Hepatocyte (in vitro differentiated cells): ENCODE measurements at regions not wholly inside any gene's neighbourhood (a gene's known extent, or its start where the extent isn't known, plus 50 kb on each side); places are given as distances from the start of the nearest gene placed in this dataset.
A peak's percentile ranks its signal among the peaks of the same experiment; 100 is the strongest.

Experiments used
- DNase-seq: peaks from one replicate; pipeline ENCODE4 v3.0.0-alpha.2; 2016; ENCODE audit warnings: low spot score
- H2AFZ ChIP-seq: fragments of 200-600 bp; sonication (generic); 2 replicates; pipeline ENCODE4 v1.6.0; 2016; ENCODE audit warnings: antibody characterized with exemption, mild to moderate bottlenecking
- H3K27ac ChIP-seq: fragments of 200-600 bp; sonication (generic); 2 replicates; pipeline ENCODE4 v1.5.1; 2016; ENCODE audit warnings: mild to moderate bottlenecking
- H3K27me3 ChIP-seq: fragments of 200-600 bp; sonication (generic); 2 replicates; pipeline ENCODE4 v1.6.1; 2016
- H3K36me3 ChIP-seq: fragments of 200-600 bp; sonication (generic); replicated peaks from 2 replicates; pipeline ENCODE4 v1.5.1; 2016; ENCODE audit warnings: low read depth; ENCODE audit not compliant: insufficient read depth
- H3K4me1 ChIP-seq: fragments of 200-600 bp; sonication (generic); 2 replicates; pipeline ENCODE4 v1.5.1; 2016; ENCODE audit warnings: mild to moderate bottlenecking, moderate library complexity; ENCODE audit not compliant: insufficient read depth
- H3K4me2 ChIP-seq: fragments of 200-600 bp; sonication (generic); 2 replicates; pipeline ENCODE4 v1.6.0; 2016
- H3K4me3 ChIP-seq: fragments of 200-600 bp; sonication (generic); 2 replicates; pipeline ENCODE4 v1.5.1; 2016; ENCODE audit warnings: mild to moderate bottlenecking
- H3K79me2 ChIP-seq: fragments of 200-600 bp; sonication (generic); 2 replicates; pipeline ENCODE4 v1.6.0; 2017; ENCODE audit warnings: mild to moderate bottlenecking
- H3K9me2 ChIP-seq: fragments of 200-600 bp; sonication (generic); replicated peaks from 2 replicates; pipeline ENCODE4 v1.6.0; 2017; ENCODE audit warnings: mild to moderate bottlenecking; ENCODE audit not compliant: insufficient read depth
- H3K9me3 ChIP-seq: fragments of 200-600 bp; sonication (generic); 2 replicates; pipeline ENCODE4 v1.5.1; 2016; ENCODE audit warnings: low read depth, mild to moderate bottlenecking
- H4K20me1 ChIP-seq: fragments of 200-600 bp; sonication (generic); 2 replicates; pipeline ENCODE4 v1.6.0; 2016; ENCODE audit warnings: mild to moderate bottlenecking; ENCODE audit not compliant: insufficient read depth, poor library complexity, severe bottlenecking
- EZH2 ChIP-seq: fragments of 200-600 bp; sonication (generic); IDR thresholded peaks from 2 replicates; pipeline ENCODE4 v1.6.1; 2016; ENCODE audit warnings: antibody characterized with exemption, mild to moderate bottlenecking, borderline replicate concordance
- EZH2phosphoT487 ChIP-seq: fragments of 200-600 bp; sonication (generic); IDR thresholded peaks from one replicate; pipeline ENCODE4 v1.6.1; 2018; ENCODE audit warnings: antibody characterized with exemption, mild to moderate bottlenecking, low read depth, moderate library complexity; ENCODE audit not compliant: unreplicated experiment, severe bottlenecking
- WGBS: methylation state at CpG from one replicate; pipeline ENCODE4 v1.1.6; 2016; ENCODE audit warnings: low lambda C conversion rate; ENCODE audit errors: missing lambda C conversion rate; 5-methylcytosine and 5-hydroxymethylcytosine counted together
- TF ChIP-seq, protein P1 (sequence below): fragments of 200-600 bp; sonication (generic); IDR thresholded peaks from 2 replicates; pipeline ENCODE4 v1.5.1; 2016; ENCODE audit warnings: antibody characterized with exemption, mild to moderate bottlenecking; ENCODE audit not compliant: poor library complexity

DNA sequence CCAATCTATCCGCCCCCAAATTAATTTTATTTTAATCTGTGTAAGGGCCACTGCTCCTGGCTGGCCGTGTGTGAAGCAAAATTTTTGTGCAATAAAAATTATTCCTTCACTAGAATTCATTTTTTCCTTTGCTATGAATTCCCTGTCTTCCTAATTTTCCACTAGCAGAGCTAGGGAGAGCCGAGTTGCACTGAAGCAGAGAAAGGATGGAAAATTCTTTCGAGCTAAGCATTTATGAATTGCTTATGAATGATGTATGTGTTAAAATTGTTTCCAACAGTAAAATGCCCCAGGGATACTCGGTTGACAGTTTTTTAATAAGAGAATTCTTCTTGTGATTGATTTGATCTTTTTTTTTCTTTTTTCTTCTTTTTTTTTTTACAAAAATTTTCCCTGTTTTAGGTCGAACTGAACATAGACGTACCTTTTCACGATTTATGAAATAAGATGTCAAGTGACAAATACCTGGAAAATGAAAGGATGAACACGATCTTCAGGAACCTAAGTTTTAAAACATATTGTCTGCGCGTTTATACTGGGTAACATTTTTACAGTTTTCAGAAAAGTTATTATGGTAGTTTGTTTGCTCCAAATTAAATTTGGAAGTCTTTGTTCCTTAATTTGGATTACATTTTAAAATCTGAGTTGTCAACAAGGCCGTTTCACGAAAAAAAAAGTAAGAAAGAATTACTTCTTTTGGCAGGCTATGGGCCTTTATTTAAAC is 288.8 kb upstream of the NFE2L3 start:
- no peaks in the 10 kb centered on the region for H4K20me1 ChIP-seq
- H2AFZ ChIP-seq = no peak overlapping the region
- H3K36me3 ChIP-seq = no peaks in the 10 kb centered on the region
- WGBS = 40% methylated on average over 13 of the region's 13 CpGs
- H3K27ac ChIP-seq = no peak overlapping the region
- H3K4me3 ChIP-seq = no peak overlapping the region
- H3K4me2 ChIP-seq = peak overlapping the region; percentile 66
- H3K79me2 ChIP-seq = no peaks in the 10 kb centered on the region
- H3K9me3 ChIP-seq = no peaks in the 10 kb centered on the region
- H3K27me3 ChIP-seq = peaks cover 47% of the 10 kb centered on the region
- no peaks in the 10 kb centered on the region for H3K9me2 ChIP-seq
- H3K4me1 ChIP-seq = peaks cover 7% of the 10 kb centered on the region
- no peak for TF ChIP-seq EZH2
- no peak for TF ChIP-seq EZH2phosphoT487
- TF ChIP-seq, protein P1, sequence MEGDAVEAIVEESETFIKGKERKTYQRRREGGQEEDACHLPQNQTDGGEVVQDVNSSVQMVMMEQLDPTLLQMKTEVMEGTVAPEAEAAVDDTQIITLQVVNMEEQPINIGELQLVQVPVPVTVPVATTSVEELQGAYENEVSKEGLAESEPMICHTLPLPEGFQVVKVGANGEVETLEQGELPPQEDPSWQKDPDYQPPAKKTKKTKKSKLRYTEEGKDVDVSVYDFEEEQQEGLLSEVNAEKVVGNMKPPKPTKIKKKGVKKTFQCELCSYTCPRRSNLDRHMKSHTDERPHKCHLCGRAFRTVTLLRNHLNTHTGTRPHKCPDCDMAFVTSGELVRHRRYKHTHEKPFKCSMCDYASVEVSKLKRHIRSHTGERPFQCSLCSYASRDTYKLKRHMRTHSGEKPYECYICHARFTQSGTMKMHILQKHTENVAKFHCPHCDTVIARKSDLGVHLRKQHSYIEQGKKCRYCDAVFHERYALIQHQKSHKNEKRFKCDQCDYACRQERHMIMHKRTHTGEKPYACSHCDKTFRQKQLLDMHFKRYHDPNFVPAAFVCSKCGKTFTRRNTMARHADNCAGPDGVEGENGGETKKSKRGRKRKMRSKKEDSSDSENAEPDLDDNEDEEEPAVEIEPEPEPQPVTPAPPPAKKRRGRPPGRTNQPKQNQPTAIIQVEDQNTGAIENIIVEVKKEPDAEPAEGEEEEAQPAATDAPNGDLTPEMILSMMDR = no peak
- DNase-seq = no peak

DNA sequence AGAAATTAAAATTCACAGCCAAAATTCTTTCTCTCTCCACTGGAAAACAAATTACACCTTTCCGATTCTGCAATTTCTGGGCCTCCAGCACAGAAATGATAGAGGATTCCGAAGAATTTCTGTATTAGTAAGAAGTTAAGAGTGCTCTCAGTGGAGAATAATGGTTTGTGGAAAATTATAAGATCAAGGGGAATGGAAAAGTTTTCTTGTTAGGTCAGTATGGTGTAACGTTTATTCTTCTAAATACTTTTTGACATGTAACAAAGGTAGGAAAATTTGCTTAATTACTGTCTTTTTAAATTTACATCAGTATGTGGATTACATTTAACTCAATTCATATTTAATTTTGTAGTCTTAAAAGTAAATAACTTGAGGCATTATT is 288.3 kb upstream of the NFE2L3 start:
- Histone ChIP-seq H3K4me1 (peaks cover 3% of the 10 kb centered on the region), H3K9me3 (no peaks in the 10 kb centered on the region), H3K36me3 (no peaks in the 10 kb centered on the region), H2AFZ (no peak overlapping the region), H3K27me3 (peaks cover 52% of the 10 kb centered on the region), H4K20me1 (no peaks in the 10 kb centered on the region), H3K4me2 (no peak overlapping the region), H3K9me2 (no peaks in the 10 kb centered on the region), H3K27ac (no peak overlapping the region), H3K79me2 (no peaks in the 10 kb centered on the region), H3K4me3 (no peak overlapping the region)
- no peak for DNase-seq
- TF ChIP-seq, protein P1 = no peak
- TF ChIP-seq EZH2 = no peak
- WGBS = 71% methylated on average over 3 of the region's 3 CpGs

DNA sequence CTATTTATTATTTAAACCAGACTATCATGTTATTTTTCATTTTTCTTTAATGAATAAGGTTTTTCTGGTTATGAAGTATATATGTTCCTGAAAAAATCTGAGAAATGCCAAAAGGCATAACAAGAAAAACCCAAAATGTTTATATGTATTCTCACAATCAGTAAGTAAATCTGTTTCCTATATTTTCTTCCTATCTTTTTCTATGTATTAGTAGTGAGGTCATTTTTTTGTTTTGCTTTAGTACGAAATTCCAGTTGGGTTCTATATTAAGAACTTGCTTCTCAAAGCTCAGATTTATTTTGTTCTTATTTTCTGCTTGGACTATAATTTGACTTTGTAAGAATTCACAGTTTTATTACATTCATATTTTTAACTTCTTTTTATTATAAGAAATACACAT is 287.5 kb upstream of the NFE2L3 start:
- WGBS = 84% methylated on average over 1 of the region's 1 CpG
- Histone ChIP-seq H3K9me2 (no peaks in the 10 kb centered on the region), H3K79me2 (no peaks in the 10 kb centered on the region), H3K36me3 (no peaks in the 10 kb centered on the region), H4K20me1 (no peaks in the 10 kb centered on the region), H3K27ac (no peak overlapping the region), H2AFZ (no peak overlapping the region), H3K4me2 (no peak overlapping the region), H3K4me3 (no peak overlapping the region), H3K27me3 (peaks cover 60% of the 10 kb centered on the region), H3K9me3 (no peaks in the 10 kb centered on the region), H3K4me1 (peaks cover 3% of the 10 kb centered on the region)
- TF ChIP-seq EZH2 (no peak), EZH2phosphoT487 (no peak)
- TF ChIP-seq, protein P1 = no peak
- no peak for DNase-seq
